Posterior cingulate gyrus (tissue), 11 donors: ENCODE measurements at regions not wholly inside any gene's neighbourhood (a gene's known extent, or its start where the extent isn't known, plus 50 kb on each side); places are given as distances from the start of the nearest gene placed in this dataset.
A peak's percentile ranks its signal among the peaks of the same experiment; 100 is the strongest.

Experiments used
- DNase-seq, 10 donors: peaks; one replicate each; pipeline versions ENCODE4 v3.0.0 to v3.0.0-alpha.2; 2020 to 2021; ENCODE audit warnings: mixed read lengths in 3 of 10
- intact Hi-C: fragments of 100-400 bp; cut with DNase I; formaldehyde crosslinking; loops from one replicate; pipeline ENCODE4 v1.15.1; 2023

GRCh38 chr7:131173145-131173890, 154.4 kb upstream of the MKLN1 start:
- intact Hi-C loops = no loop called here

DNA sequence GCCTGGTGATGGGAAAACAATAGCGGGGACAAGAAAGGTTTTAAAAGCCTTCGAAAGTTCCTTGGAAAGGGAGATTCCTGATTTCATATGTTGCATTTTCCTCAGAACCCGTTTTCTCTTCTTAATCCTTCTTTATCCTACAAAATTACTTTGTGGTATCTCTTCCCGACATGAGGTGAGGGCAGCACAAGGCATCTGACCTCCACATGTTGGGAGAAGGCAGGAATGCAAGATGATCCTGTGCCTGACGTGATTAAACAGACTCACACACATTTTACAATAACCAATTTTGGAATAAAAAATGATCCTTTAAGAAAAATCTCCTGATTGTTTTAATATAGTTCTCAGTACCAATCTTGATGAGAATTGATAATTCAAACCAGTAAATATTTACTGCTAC, 153.3 kb upstream of the MKLN1 start:
- intact Hi-C loops = no loop called here
- DNase-seq = no peak

More at GRCh38 chr7:131173145-131173890, 154.4 kb upstream of the MKLN1 start:
- no peak for DNase-seq

- intact Hi-C loops = no loop called here
- no peak for DNase-seq
Observed at GRCh38 chr7:131174855-131175254, 152.8 kb upstream of the MKLN1 start.

DNA sequence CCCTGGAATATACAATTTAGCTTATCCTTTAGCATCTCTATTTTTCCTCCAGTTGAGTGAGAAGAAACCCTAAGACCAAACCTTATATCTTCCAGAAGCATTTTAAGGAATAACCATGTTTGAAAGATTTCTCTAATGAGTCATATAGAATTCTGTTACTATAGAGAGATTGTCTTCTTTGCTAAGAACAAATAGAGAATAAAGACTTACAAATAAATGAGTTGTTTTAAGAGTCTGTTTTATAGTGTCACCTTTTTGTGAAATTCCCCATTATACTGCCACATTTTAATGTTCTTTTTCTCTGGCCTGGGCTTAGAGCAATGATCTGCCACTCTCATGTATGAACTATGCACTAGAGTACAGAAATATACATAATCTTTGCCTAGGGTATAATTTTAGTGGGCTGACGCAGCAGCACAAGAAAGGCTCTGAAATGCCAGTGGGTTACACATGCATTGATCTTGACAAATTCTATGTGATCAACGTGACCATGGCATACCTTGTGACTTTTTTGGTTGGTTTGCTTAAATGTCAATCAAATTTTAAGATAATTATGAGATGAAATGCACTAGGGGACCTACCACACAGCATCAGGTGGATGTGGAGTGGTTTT, 145.1 kb upstream of the MKLN1 start:
- intact Hi-C loops = no loop called here
- no peak for DNase-seq

DNA sequence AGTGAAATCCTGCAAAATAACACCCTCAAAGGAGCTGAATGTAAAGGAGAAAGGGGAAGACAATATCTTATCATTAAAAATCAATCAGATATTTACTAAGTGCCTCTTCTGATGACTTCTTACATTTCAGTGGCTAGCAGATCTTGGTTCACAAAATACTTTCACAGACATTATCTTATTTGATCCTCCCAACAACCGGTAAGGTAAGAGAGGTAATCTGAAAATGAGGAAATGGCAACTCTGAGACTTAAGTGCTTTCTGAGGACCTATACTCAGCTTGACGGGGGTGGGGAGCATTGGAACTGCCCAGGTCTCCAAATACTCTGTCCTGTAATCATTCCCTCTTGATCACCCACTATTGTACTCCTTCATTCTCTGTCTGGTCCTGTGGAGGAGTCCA, 144.6 kb upstream of the MKLN1 start:
- intact Hi-C loops = no loop called here
- no peak for DNase-seq

- DNase-seq = peak in 1 of 10 donors; percentile 23
- intact Hi-C loops = no loop called here
Observed at GRCh38 chr7:131183611-131184119, 144.0 kb upstream of the MKLN1 start.

DNA sequence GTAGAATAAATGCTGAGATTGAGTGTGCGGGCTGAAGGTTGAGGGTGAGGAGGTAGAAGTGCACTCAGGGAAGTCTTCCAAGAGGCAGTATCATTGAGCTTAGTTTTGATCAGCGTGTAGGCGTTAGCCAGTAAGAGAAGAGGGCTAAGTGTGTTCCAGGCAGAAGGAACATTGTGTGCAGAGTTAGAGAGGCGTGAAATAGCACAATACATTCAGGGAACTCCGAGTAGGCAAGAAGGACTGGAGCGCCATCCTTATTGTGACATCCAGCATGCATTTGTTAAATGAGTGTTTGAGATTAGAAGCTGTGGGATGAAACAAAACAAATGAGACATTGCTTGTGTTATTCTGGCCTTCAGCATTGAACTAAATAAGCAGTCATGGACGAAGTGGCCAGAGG, 140.9 kb upstream of the MKLN1 start:
- DNase-seq = peak in 3 of 10 donors; percentile 18 to 39 (median 33)
- intact Hi-C loops = no loop called here

DNA sequence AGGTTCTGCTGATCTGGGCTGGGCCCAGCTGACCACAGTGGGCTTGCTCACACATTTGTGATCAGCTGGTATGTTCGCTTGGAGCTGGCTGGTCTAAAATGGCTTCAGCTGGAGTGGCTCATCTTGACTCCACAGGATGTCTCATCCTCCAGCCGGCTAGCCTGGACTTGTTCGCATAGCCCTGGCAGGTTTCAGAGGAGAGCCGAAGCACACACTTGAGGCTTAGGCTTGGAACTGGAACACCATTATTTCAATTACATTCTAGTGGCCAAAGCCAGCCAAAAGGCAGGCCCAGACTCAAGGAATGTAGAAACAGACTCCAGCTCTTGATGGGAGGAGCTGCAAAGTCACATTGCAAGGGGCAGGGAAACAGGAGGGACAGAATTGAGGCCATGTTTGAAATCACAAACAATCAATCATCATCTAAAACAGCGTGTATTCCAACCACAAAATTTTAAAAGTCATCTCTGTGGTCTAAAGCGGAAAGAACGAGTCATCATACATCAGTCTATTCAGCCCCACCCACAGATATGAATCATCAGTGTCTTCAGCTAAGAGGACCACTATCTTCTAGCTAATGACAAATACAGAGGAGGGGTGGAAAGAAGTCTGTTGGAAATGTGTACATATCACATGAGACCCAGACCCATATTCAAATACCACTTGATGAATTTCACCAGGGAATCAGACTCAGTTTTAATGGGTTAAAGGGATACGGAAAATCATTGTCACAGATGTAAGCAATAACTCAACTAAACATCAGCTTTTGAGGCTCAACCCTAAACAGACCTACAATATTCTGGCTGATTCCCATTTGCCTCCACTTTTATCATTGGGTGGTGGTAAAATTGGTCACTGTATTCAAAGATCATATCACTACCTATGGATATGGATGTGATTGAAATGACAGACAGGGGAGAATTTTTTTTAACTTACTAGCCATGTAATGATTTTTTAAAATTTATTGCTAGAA, 139.0 kb upstream of the MKLN1 start:
- DNase-seq = no peak
- intact Hi-C loops = no loop called here

DNA sequence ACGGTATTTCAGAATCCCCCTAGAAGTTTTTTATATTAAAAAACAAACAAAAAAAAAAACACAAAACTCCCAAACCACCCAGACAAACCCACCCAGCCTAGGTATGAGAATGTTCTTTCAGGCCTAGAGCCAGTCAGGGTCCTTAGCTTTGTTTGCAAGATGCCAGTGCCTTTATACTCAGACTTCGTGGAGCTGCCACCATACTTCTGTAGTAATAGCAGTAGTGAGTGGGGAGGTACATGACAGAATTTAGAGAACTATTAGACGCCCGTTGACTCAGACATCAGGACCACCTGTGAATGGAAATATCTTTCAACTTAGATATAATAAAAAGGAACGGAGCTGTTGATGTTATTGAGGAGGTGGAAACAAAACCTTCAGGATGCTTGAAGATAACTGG, 138.2 kb upstream of the MKLN1 start:
- DNase-seq = no peak
- intact Hi-C loops = no loop called here

DNA sequence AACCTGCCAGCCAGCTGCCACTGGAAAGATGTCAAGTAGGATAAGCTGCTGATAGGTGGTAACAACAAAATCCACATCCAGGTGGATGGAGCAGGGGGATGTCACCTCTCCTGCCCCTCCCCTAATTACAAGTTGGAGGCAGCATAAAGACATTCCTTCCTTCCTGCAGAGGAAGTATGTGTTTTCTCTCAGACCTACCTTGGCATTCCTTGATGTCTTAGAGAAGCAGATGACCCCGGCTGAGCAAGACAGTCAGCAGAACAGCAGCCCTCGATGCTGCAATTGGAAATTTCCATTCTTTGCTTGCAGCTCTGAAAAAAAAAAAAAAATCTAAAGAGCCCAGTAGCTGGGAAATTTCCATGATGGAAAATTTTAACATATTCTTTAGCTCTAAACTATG, 137.5 kb upstream of the MKLN1 start:
- intact Hi-C loops = no loop called here
- DNase-seq = peak in 7 of 10 donors; percentile 22 to 89 (median 48)

GRCh38 chr7:131190581-131190980, 137.1 kb upstream of the MKLN1 start:
- intact Hi-C loops = no loop called here
- DNase-seq = no peak

DNA sequence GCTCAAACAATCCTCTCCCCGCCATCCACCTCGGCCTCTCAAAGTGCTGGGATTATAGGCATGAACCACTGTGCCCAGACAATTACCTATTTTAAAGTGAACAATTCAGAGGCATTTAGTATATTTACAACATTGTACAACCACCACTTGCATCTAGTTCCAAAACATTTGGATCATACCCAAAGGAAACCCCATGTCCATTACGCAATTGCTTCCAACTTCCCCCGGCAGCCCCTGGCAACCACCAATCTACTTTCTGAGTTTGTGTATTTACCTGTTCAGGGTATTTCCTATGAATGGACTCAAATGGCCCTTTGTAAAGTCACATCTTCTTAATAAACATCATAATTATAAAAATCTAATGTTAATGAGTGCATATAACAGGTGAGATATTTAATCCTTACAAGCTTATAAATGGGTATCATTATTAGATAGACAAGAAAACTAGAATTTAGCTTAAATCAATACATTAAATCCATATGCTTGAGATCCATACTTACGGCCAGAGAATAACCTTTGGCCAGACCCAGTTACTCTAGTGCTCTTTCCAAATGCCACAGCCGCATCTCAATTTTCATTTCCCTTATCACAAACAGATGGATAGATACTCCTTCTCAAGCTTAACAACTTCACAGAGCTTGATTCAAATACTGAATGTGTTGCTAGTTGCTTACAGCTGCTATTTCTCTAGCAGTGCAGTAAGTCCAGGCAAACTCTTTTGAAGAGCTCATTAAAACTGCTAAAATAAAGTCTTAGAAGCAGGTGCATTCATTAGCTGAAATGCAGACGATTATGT, 133.4 kb upstream of the MKLN1 start:
- DNase-seq = no peak
- intact Hi-C loops = no loop called here

GRCh38 chr7:131196803-131197202, 130.9 kb upstream of the MKLN1 start:
- intact Hi-C loops = no loop called here
- no peak for DNase-seq

- DNase-seq = peak in 1 of 10 donors; percentile 60
- intact Hi-C loops = no loop called here
Observed at GRCh38 chr7:131197920-131198615, 129.6 kb upstream of the MKLN1 start.

- intact Hi-C loops = no loop called here
- no peak for DNase-seq
Observed at GRCh38 chr7:131202451-131202850, 125.2 kb upstream of the MKLN1 start.

- DNase-seq = no peak
- intact Hi-C loops = no loop called here
Observed at GRCh38 chr7:131203291-131203976, 124.2 kb upstream of the MKLN1 start.

DNA sequence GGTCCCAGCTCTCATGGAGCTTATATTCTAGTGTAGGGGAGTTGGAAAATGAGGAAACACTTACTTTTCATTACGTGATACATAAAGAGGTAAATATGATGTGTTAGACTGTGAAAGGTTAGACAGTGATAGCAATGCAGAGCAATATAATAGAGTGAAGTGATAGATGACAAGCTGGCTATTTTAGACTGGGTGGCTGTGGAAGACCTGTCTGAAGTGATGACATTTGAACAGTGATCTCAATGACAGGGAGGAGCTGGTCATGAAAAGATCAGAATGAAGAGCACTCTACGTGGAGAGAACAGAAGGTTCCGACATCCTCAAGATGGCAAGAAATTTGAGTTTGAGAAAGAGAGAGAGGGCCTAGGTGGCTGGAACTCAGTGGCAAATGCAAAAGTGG, 118.9 kb upstream of the MKLN1 start:
- intact Hi-C loops = no loop called here
- DNase-seq = no peak

DNA sequence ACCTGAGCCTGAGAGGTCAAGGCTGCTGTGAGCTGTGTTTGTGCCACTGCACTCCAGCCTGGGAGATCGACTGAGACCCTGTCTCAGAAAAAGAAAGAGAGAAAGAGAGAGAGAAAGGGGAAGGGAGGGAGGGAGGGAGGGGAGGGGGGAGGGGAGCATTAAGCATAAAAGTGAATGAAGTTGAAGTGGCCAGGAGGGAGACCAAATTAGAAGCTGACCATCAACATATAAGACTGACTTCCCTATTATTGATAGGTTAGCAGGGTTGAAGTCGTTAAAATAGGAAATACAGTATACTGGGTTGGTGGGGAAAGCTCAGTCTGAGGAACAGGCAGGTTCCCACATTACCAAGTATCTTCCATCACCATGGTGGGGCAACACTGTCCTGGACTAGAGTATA, 117.1 kb upstream of the MKLN1 start:
- DNase-seq = no peak
- intact Hi-C loops = loop anchor here (10.0 kb wide), 1 partner anchor 96 kb away; no protein-coding TSS in a partner anchor

GRCh38 chr7:131211500-131211899, 116.2 kb upstream of the MKLN1 start:
- DNase-seq = no peak
- intact Hi-C loops = loop anchor here (10.0 kb wide), 1 partner anchor 97 kb away; no protein-coding TSS in a partner anchor
